ENCODE measurements at regions not wholly inside any gene's neighbourhood (a gene's known extent, or its start where the extent isn't known, plus 50 kb on each side); places are given as distances from the start of the nearest gene placed in this dataset.

DNA sequence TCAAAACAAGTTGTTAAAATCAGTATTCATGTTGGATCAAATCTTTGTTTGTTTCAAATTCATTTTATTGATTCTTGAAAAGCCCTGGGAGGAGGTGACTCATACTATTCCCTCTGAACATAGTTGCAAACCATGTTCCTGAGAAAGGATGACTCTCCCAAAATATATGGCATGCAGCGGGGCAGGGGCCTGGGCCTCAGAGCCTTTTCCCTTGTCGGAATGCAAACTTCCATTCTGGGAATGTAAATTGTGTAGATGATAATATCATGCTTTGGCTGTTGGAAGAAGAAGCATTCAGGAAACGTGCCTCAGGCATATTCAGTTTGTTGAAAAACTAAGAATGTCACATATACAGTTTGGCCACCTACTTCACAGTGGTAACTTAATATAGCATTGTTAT lies 242.0 kb downstream of the AUH start:
- TF ChIP-seq, protein P1, sequence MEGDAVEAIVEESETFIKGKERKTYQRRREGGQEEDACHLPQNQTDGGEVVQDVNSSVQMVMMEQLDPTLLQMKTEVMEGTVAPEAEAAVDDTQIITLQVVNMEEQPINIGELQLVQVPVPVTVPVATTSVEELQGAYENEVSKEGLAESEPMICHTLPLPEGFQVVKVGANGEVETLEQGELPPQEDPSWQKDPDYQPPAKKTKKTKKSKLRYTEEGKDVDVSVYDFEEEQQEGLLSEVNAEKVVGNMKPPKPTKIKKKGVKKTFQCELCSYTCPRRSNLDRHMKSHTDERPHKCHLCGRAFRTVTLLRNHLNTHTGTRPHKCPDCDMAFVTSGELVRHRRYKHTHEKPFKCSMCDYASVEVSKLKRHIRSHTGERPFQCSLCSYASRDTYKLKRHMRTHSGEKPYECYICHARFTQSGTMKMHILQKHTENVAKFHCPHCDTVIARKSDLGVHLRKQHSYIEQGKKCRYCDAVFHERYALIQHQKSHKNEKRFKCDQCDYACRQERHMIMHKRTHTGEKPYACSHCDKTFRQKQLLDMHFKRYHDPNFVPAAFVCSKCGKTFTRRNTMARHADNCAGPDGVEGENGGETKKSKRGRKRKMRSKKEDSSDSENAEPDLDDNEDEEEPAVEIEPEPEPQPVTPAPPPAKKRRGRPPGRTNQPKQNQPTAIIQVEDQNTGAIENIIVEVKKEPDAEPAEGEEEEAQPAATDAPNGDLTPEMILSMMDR (IDR thresholded peaks at IDR 0.05) = no peak
- TF ChIP-seq POLR2A (IDR thresholded peaks at IDR 0.05) = no peak
